GM23248 (cell line): ENCODE measurements at regions not wholly inside any gene's neighbourhood (a gene's known extent, or its start where the extent isn't known, plus 50 kb on each side); places are given as distances from the start of the nearest gene placed in this dataset.

ENCODE experiments used
- DNase-seq: peaks from one replicate; pipeline ENCODE4 v3.0.0-alpha.2; 2015
- H2AFZ ChIP-seq: fragments of 200-600 bp; sonication (generic); 2 replicates; pipeline ENCODE4 v1.6.1; 2016; ENCODE audit warnings: antibody characterized with exemption
- H3F3A ChIP-seq: fragments of 200-600 bp; sonication (generic); 2 replicates; pipeline ENCODE4 v1.6.1; 2016; ENCODE audit warnings: mild to moderate bottlenecking, antibody characterized with exemption, mixed run types; ENCODE audit not compliant: insufficient read depth
- H3K27ac ChIP-seq: fragments of 200-600 bp; sonication (generic); 2 replicates; pipeline ENCODE4 v1.5.1; 2016; ENCODE audit warnings: mild to moderate bottlenecking
- H3K27me3 ChIP-seq: fragments of 200-600 bp; sonication (generic); replicated peaks from 2 replicates; pipeline ENCODE4 v1.6.1; 2016; ENCODE audit warnings: mild to moderate bottlenecking; ENCODE audit not compliant: insufficient read depth
- H3K36me3 ChIP-seq: fragments of 200-600 bp; sonication (generic); 2 replicates; pipeline ENCODE4 v1.6.1; 2016; ENCODE audit warnings: low read depth, mild to moderate bottlenecking
- H3K4me1 ChIP-seq: fragments of 200-600 bp; sonication (generic); 2 replicates; pipeline ENCODE4 v1.6.1; 2016; ENCODE audit warnings: mild to moderate bottlenecking; ENCODE audit not compliant: insufficient read depth
- H3K4me2 ChIP-seq: fragments of 200-600 bp; sonication (generic); one replicate; pipeline ENCODE4 v1.6.1; 2016; ENCODE audit warnings: mild to moderate bottlenecking; ENCODE audit not compliant: unreplicated experiment
- H3K4me3 ChIP-seq: fragments of 200-600 bp; sonication (generic); 2 replicates; pipeline ENCODE4 v1.5.1; 2016; ENCODE audit warnings: mild to moderate bottlenecking
- H3K79me2 ChIP-seq: fragments of 200-600 bp; sonication (generic); 2 replicates; pipeline ENCODE4 v1.6.1; 2016; ENCODE audit warnings: mild to moderate bottlenecking; ENCODE audit not compliant: insufficient read depth
- H3K9ac ChIP-seq: fragments of 200-600 bp; sonication (generic); 2 replicates; pipeline ENCODE4 v1.6.1; 2016; ENCODE audit warnings: mild to moderate bottlenecking
- H3K9me2 ChIP-seq: fragments of 200-600 bp; sonication (generic); 2 replicates; pipeline ENCODE4 v1.6.1; 2016; ENCODE audit warnings: mixed run types, mild to moderate bottlenecking, moderate library complexity; ENCODE audit not compliant: insufficient read depth
- H3K9me3 ChIP-seq: fragments of 200-600 bp; sonication (generic); one replicate; pipeline ENCODE4 v1.6.1; 2017; ENCODE audit warnings: low read depth
- H4K20me1 ChIP-seq: fragments of 200-600 bp; sonication (generic); 2 replicates; pipeline ENCODE4 v1.6.0; 2016; ENCODE audit not compliant: insufficient read depth
- EZH2 ChIP-seq: fragments of 200-600 bp; sonication (generic); IDR thresholded peaks from 2 replicates; pipeline ENCODE4 v1.6.1; 2018; ENCODE audit warnings: antibody characterized with exemption, mild to moderate bottlenecking; ENCODE audit not compliant: insufficient read depth, poor library complexity, severe bottlenecking
- EZH2phosphoT487 ChIP-seq: fragments of 200-600 bp; sonication (generic); IDR thresholded peaks from 2 replicates; pipeline ENCODE4 v1.6.1; 2018; ENCODE audit warnings: antibody characterized with exemption, moderate library complexity, mild to moderate bottlenecking, low read depth; ENCODE audit not compliant: insufficient read depth
- WGBS, 2 experiments: methylation state at CpG; one replicate each; pipeline ENCODE4 v1.1.6; 2015 to 2017; ENCODE audit warnings: low lambda C conversion rate in 2 of 2, low coverage in 1 of 2; ENCODE audit errors: missing lambda C conversion rate in 2 of 2; 5-methylcytosine and 5-hydroxymethylcytosine counted together
- in situ Hi-C: fragments of 300-500 bp; cut with MboI; formaldehyde crosslinking; loops from 2 replicates; pipeline ENCODE4 v1.15.0; 2020

DNA sequence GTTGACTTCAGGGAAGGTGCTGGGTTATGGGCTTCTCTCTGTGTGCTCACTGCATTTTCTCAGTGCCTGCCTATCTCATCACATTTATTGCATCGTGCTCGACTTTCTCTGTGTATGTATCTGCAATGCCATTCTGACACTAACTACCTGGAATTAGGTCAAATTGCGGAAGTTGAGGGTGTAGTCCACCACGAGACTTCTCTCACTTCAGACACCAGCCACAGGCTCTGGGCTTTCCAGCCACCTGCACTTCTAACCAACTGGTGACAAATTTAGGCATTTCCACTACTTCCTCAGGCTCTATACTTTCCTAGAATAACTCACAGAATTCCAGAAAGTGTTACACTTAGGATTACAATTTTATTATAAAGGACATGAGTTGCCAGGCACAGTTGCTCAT is 188.6 kb upstream of the ZNF608 start:
- Histone ChIP-seq H3F3A (0 out of 2 replicates have a peak, but pooled peaks cover 5% of the 10 kb centered on the region), H3K9me2 (no peaks in the 10 kb centered on the region), H3K4me3 (no peak overlapping the region), H3K4me2 (no peak overlapping the region), H4K20me1 (no peaks in the 10 kb centered on the region), H3K27me3 (no peaks in the 10 kb centered on the region), H3K27ac (no peak overlapping the region), H2AFZ (no peak overlapping the region), H3K9ac (no peak overlapping the region), H3K79me2 (no peaks in the 10 kb centered on the region), H3K4me1 (0 out of 2 replicates have a peak, but pooled peaks cover 8% of the 10 kb centered on the region), H3K36me3 (no peaks in the 10 kb centered on the region), H3K9me3 (no peaks in the 10 kb centered on the region)
- no peak for TF ChIP-seq EZH2
- no peak for TF ChIP-seq EZH2phosphoT487
- in situ Hi-C loops, result no loop called here
- no peak for DNase-seq
- 96 to 98% methylated on average over 4 of the region's 4 CpGs for WGBS, 2 experiments

DNA sequence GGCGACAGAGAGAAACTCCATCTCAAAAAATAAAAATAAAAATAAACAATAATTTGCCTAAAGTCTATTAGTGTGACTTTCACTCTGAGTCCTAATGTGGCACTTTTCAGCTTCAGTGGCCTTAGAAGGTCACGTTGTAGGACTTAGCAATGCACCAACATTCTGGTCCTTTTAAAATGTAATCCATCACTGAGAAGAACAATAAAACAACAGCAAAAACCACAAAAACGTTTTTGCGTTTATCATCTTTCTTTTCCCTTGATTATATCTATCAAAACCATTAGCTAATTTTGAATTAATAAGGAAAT is 190.1 kb upstream of the ZNF608 start:
- no peak overlapping the region for H2AFZ ChIP-seq
- in situ Hi-C loops, result no loop called here
- no peak overlapping the region for H3K4me3 ChIP-seq
- H3K9me2 ChIP-seq, result no peaks in the 10 kb centered on the region
- TF ChIP-seq EZH2, result no peak
- TF ChIP-seq EZH2phosphoT487, result no peak
- no peak overlapping the region for H3K9ac ChIP-seq
- H3K27me3 ChIP-seq, result no peaks in the 10 kb centered on the region
- 0 out of 2 replicates have a peak, but pooled peaks cover 5% of the 10 kb centered on the region for H3F3A ChIP-seq
- DNase-seq, result no peak
- 0 out of 2 replicates have a peak, but pooled peaks cover 8% of the 10 kb centered on the region for H3K4me1 ChIP-seq
- H3K79me2 ChIP-seq, result no peaks in the 10 kb centered on the region
- 89% methylated on average over 4 of the region's 4 CpGs for whole genome bisulfite sequencing, 2 experiments
- H3K27ac ChIP-seq, result no peak overlapping the region
- H4K20me1 ChIP-seq, result no peaks in the 10 kb centered on the region
- H3K4me2 ChIP-seq, result no peak overlapping the region
- H3K9me3 ChIP-seq, result no peaks in the 10 kb centered on the region
- no peaks in the 10 kb centered on the region for H3K36me3 ChIP-seq

DNA sequence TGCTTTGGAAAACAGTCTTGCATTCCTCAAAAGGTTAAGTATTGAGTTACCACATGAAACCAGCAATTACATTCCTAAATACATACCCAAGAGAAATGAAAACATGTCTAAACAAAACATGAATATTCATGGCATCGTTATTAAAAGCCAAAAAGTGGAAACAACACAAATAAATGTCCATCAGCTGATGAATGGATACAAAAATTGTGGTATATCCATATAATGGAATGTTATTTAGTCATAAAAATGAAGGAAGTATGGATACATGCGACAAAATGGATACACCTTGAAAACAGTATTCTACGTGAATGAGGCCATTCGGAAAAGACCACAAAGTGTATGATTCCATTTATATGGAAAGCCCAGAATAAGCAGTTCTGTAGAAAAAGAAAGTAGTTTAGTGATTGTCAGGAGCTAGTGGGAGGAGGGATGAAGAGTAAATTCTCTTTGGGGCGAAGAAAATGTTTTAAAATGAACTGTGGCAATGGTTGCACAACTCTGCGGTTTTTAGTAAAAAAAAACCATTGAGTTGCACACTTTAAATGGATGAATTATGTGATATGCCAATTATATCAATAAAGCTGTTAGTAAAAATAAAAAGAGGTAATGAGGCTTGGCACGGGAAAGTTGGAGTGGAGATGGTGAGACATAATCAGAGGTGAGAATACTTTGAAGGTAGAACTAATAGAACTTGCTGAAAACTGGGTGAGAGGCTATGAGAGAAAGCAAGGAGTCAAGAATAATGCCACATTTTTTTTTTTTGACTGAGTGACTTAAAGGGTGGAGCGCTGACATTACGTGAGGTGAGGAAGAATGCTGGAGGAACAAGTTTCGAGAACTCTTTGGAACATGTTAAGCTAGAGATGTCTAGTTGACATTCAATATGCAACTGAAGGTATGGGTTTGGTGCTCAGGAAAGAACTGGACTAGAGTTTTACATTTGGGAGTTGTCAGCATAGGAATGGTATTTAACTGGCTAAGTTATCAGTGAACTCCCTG is 194.9 kb upstream of the ZNF608 start:
- Histone ChIP-seq H3K27me3 (no peaks in the 10 kb centered on the region), H3K9me3 (no peaks in the 10 kb centered on the region), H4K20me1 (no peaks in the 10 kb centered on the region), H3K9me2 (no peaks in the 10 kb centered on the region), H3K27ac (no peak overlapping the region), H2AFZ (no peak overlapping the region), H3K4me2 (no peak overlapping the region), H3K36me3 (no peaks in the 10 kb centered on the region), H3F3A (no peaks in the 10 kb centered on the region), H3K4me1 (no peaks in the 10 kb centered on the region), H3K9ac (no peak overlapping the region), H3K4me3 (no peak overlapping the region), H3K79me2 (no peaks in the 10 kb centered on the region)
- WGBS, 2 experiments, result 77 to 80% methylated on average over 10 of the region's 10 CpGs
- TF ChIP-seq EZH2phosphoT487 (no peak), EZH2 (no peak)
- no peak for DNase-seq
- in situ Hi-C loops, result no loop called here

GRCh38 chr5:124948062-124948753 is 201.8 kb upstream of the ZNF608 start:
- Histone ChIP-seq H2AFZ (no peak overlapping the region), H3K27ac (no peak overlapping the region), H3K4me2 (no peak overlapping the region), H3K79me2 (no peaks in the 10 kb centered on the region), H3K27me3 (no peaks in the 10 kb centered on the region), H3K9ac (no peak overlapping the region), H3K36me3 (no peaks in the 10 kb centered on the region), H3K4me1 (no peaks in the 10 kb centered on the region), H4K20me1 (no peaks in the 10 kb centered on the region), H3F3A (no peaks in the 10 kb centered on the region), H3K4me3 (no peak overlapping the region), H3K9me2 (no peaks in the 10 kb centered on the region), H3K9me3 (no peaks in the 10 kb centered on the region)
- TF ChIP-seq EZH2, result no peak
- no peak for TF ChIP-seq EZH2phosphoT487
- no peak for DNase-seq
- WGBS, 2 experiments, result 73 to 77% methylated on average over 9 of the region's 9 CpGs
- in situ Hi-C loops, result no loop called here
